H1 (cell line): ENCODE measurements at regions not wholly inside any gene's neighbourhood (a gene's known extent, or its start where the extent isn't known, plus 50 kb on each side); places are given as distances from the start of the nearest gene placed in this dataset.
A peak's percentile ranks its signal among the peaks of the same experiment; 100 is the strongest.

ENCODE experiments used
- CTCF ChIA-PET: fragments of 300-600 bp; sonication (Branson Sonifier 250); formaldehyde crosslinking; loops from one replicate; lab custom pipeline; 2021; ENCODE audit not compliant: partially characterized antibody; lab: Charles Lee
- POLR2A ChIA-PET: fragments of 300-600 bp; sonication (Branson Sonifier 250); formaldehyde crosslinking; loops from one replicate; lab custom pipeline; 2021; ENCODE audit warnings: inconsistent platforms; ENCODE audit not compliant: partially characterized antibody; lab: Charles Lee
- DNase-seq, 2 experiments: peaks; one replicate each; pipeline versions ENCODE4 v3.0.0 to v3.0.0-alpha.2; 2010 to 2022; ENCODE audit warnings: low spot score in 2 of 2, low read depth in 1 of 2, mixed read lengths in 1 of 2
- FAIRE-seq: peaks from 2 replicates; lab custom pipeline; 2011; peaks lifted over from hg19 to GRCh38; lab: Jason Lieb, UNC
- H2AFZ ChIP-seq: 2 replicates; pipeline ENCODE4 v1.8.1; 2012; ENCODE audit warnings: low read length, inconsistent platforms
- H2AK5ac ChIP-seq: 2 replicates; pipeline ENCODE4 v1.6.1; 2013; ENCODE audit warnings: low read depth, low read length
- H2BK120ac ChIP-seq: replicated peaks from 2 replicates; pipeline ENCODE3; 2013; ENCODE audit warnings: low read depth, low read length, inconsistent platforms
- H2BK12ac ChIP-seq: 2 replicates; pipeline ENCODE4 v1.6.1; 2013; ENCODE audit warnings: low read depth, low read length
- H2BK15ac ChIP-seq: 2 replicates; pipeline ENCODE4 v1.6.1; 2013; ENCODE audit warnings: low read length
- H2BK20ac ChIP-seq: 2 replicates; pipeline ENCODE4 v1.6.1; 2013; ENCODE audit warnings: low read length
- H2BK5ac ChIP-seq: 2 replicates; pipeline ENCODE4 v1.6.1; 2013; ENCODE audit warnings: low read depth, low read length
- H3K14ac ChIP-seq: 2 replicates; pipeline ENCODE4 v1.6.1; 2013; ENCODE audit warnings: inconsistent platforms; ENCODE audit not compliant: insufficient read length
- H3K18ac ChIP-seq: 2 replicates; pipeline ENCODE4 v1.6.1; 2013; ENCODE audit warnings: low read length; ENCODE audit errors: extremely low read depth
- H3K23ac ChIP-seq: 2 replicates; pipeline ENCODE4 v1.6.1; 2013; ENCODE audit warnings: inconsistent platforms; ENCODE audit not compliant: insufficient read length
- H3K23me2 ChIP-seq: 2 replicates; pipeline ENCODE4 v1.6.1; 2013; ENCODE audit warnings: low read depth, low read length
- H3K27ac ChIP-seq: 2 replicates; pipeline ENCODE4 v1.6.1; 2011; ENCODE audit warnings: low read depth, low read length, inconsistent platforms
- H3K27me3 ChIP-seq, 4 experiments: replicated peaks in 1 of 4; 1 replicate in 1 of 4; 2 replicates in 3 of 4; pipeline versions ENCODE4 v1.6.1 to v1.8.1; 2011 to 2013; ENCODE audit warnings: low read length in 3 of 4, mild to moderate bottlenecking in 3 of 4, inconsistent platforms in 2 of 4, mixed read lengths in 2 of 4, moderate library complexity in 1 of 4; ENCODE audit not compliant: control insufficient read depth in 3 of 4, insufficient read depth in 3 of 4; ENCODE audit errors: extremely low read depth in 1 of 4
- H3K36me3 ChIP-seq, 4 experiments: 2 replicates each; pipeline versions ENCODE4 v1.6.1 to v1.8.1; 2011 to 2013; ENCODE audit warnings: mild to moderate bottlenecking in 4 of 4, low read length in 3 of 4, moderate library complexity in 2 of 4, control low read depth in 1 of 4, inconsistent platforms in 1 of 4; ENCODE audit not compliant: insufficient read depth in 4 of 4, control insufficient read depth in 2 of 4
- H3K4ac ChIP-seq: replicated peaks from 2 replicates; pipeline ENCODE3; 2013; ENCODE audit warnings: low read length, low read depth, mixed read lengths, inconsistent platforms; ENCODE audit not compliant: insufficient read length
- H3K4me1 ChIP-seq, 4 experiments: replicated peaks in 1 of 4; 1 replicate in 1 of 4; 2 replicates in 3 of 4; pipeline versions ENCODE4 v1.6.1 to v1.8.1; 2011 to 2013; ENCODE audit warnings: low read length in 3 of 4, inconsistent platforms in 2 of 4, mixed read lengths in 1 of 4; ENCODE audit not compliant: insufficient read depth in 4 of 4, control insufficient read depth in 3 of 4
- H3K4me2 ChIP-seq, 2 experiments: 2 replicates each; pipeline versions ENCODE4 v1.6.1 to v1.8.1; 2011 to 2013; ENCODE audit warnings: low read depth in 2 of 2, low read length in 2 of 2, control low read depth in 1 of 2, inconsistent platforms in 1 of 2, mild to moderate bottlenecking in 1 of 2; ENCODE audit not compliant: insufficient read depth in 1 of 2
- H3K4me3 ChIP-seq, 4 experiments: fragments of 200-600, 300-600 bp in 1 of 4; sonication (generic), shearing (Covaris generic), sonication (Bioruptor Twin) in 1 of 4; 2 replicates each; pipeline versions ENCODE4 v1.5.1 to v1.8.1; 2011 to 2016; ENCODE audit warnings: low read length in 4 of 4, low read depth in 3 of 4, control low read depth in 2 of 4, inconsistent platforms in 2 of 4, mild to moderate bottlenecking in 2 of 4, mixed read lengths in 1 of 4, moderate library complexity in 1 of 4; ENCODE audit not compliant: insufficient read depth in 2 of 4; ENCODE audit errors: extremely low read depth in 1 of 4
- H3K56ac ChIP-seq: replicated peaks from 2 replicates; pipeline ENCODE3; 2013; ENCODE audit warnings: low read depth, mild to moderate bottlenecking, mixed read lengths, low read length, inconsistent platforms; ENCODE audit not compliant: insufficient read length
- H3K79me1 ChIP-seq: 2 replicates; pipeline ENCODE4 v1.6.1; 2013; ENCODE audit warnings: low read depth, low read length, control low read depth
- H3K79me2 ChIP-seq, 2 experiments: 2 replicates each; pipeline versions ENCODE4 v1.6.1 to v1.8.1; 2012 to 2013; ENCODE audit warnings: low read length in 2 of 2, mild to moderate bottlenecking in 2 of 2, inconsistent platforms in 1 of 2; ENCODE audit not compliant: insufficient read depth in 2 of 2, control insufficient read depth in 1 of 2
- H3K9ac ChIP-seq, 4 experiments: replicated peaks in 1 of 4; 1 replicate in 1 of 4; 2 replicates in 3 of 4; pipeline versions ENCODE4 v1.6.1 to v1.8.1; 2011 to 2013; ENCODE audit warnings: low read depth in 3 of 4, low read length in 3 of 4, control low read depth in 2 of 4, mild to moderate bottlenecking in 2 of 4, moderate library complexity in 2 of 4, inconsistent platforms in 1 of 4; ENCODE audit errors: extremely low read depth in 1 of 4
- H3K9me3 ChIP-seq, 2 experiments: 2 replicates each; pipeline versions ENCODE4 v1.6.1 to v1.8.1; 2012 to 2013; ENCODE audit warnings: mild to moderate bottlenecking in 2 of 2, moderate library complexity in 2 of 2, control low read depth in 1 of 2, inconsistent platforms in 1 of 2, low read depth in 1 of 2, low read length in 1 of 2, mixed read lengths in 1 of 2; ENCODE audit not compliant: insufficient read depth in 2 of 2
- H4K20me1 ChIP-seq, 2 experiments: replicated peaks in 1 of 2; 2 replicates each; pipeline versions ENCODE3 to v1.8.1; 2011 to 2013; ENCODE audit warnings: inconsistent platforms in 2 of 2, low read length in 2 of 2, mild to moderate bottlenecking in 1 of 2; ENCODE audit not compliant: insufficient read depth in 2 of 2, control insufficient read depth in 1 of 2
- H4K5ac ChIP-seq: 2 replicates; pipeline ENCODE4 v1.6.1; 2013; ENCODE audit warnings: low read length, low read depth, mixed read lengths, inconsistent platforms; ENCODE audit not compliant: insufficient read length
- H4K8ac ChIP-seq: 2 replicates; pipeline ENCODE4 v1.8.0; 2013; ENCODE audit warnings: mild to moderate bottlenecking, moderate library complexity, low read length, inconsistent platforms; ENCODE audit not compliant: insufficient read depth; ENCODE audit errors: extremely low read depth
- H4K91ac ChIP-seq: replicated peaks from 2 replicates; pipeline ENCODE3; 2013; ENCODE audit warnings: low read length, mixed read lengths, inconsistent platforms; ENCODE audit not compliant: insufficient read length
- CTCF ChIP-seq, 3 experiments: IDR thresholded peaks; 1 replicate in 2 of 3; 2 replicates in 1 of 3; pipeline versions ENCODE4 v1.5.1 to v1.6.1; 2011; ENCODE audit warnings: low read length in 3 of 3, mild to moderate bottlenecking in 3 of 3, inconsistent platforms in 2 of 3, low read depth in 1 of 3, moderate library complexity in 1 of 3; ENCODE audit not compliant: insufficient read depth in 1 of 3; ENCODE audit errors: control extremely low read depth in 1 of 3
- GABPA ChIP-seq: IDR thresholded peaks from 2 replicates; pipeline ENCODE4 v1.6.1; 2011; ENCODE audit warnings: mild to moderate bottlenecking, low read length, moderate library complexity, borderline replicate concordance; ENCODE audit not compliant: insufficient read depth
- KDM5A ChIP-seq: fragments of 200-600 bp; IDR thresholded peaks from 2 replicates; pipeline ENCODE4 v1.7.1; 2012; ENCODE audit warnings: mild to moderate bottlenecking, low read length, inconsistent platforms, mixed read lengths
- RAD21 ChIP-seq, 2 experiments: IDR thresholded peaks in 1 of 2; conservative IDR thresholded peaks in 1 of 2; 2 replicates each; pipeline ENCODE4 v1.6.1; 2011; ENCODE audit warnings: low read depth in 2 of 2, low read length in 2 of 2, improper control_type of control experiment in 1 of 2, inconsistent platforms in 1 of 2, mild to moderate bottlenecking in 1 of 2, moderate library complexity in 1 of 2
- SP2 ChIP-seq: IDR thresholded peaks from 2 replicates; pipeline ENCODE4 v1.6.1; 2012; ENCODE audit warnings: mild to moderate bottlenecking, low read length, inconsistent platforms
- SRF ChIP-seq: IDR thresholded peaks from 2 replicates; pipeline ENCODE4 v1.6.1; 2011; ENCODE audit warnings: mild to moderate bottlenecking, low read depth, low read length, moderate library complexity
- TBP ChIP-seq: IDR thresholded peaks from 2 replicates; pipeline ENCODE4 v1.6.1; 2011; ENCODE audit warnings: low read depth, low read length, improper control_type of control experiment
- TCF12 ChIP-seq: IDR thresholded peaks from 2 replicates; pipeline ENCODE4 v1.6.1; 2011; ENCODE audit warnings: low read depth, mild to moderate bottlenecking, low read length
- ZNF274 ChIP-seq: IDR thresholded peaks from 2 replicates; pipeline ENCODE4 v1.7.0; 2012; ENCODE audit warnings: low read length, borderline replicate concordance; ENCODE audit errors: extremely low read depth
- WGBS, 2 experiments: shearing (Covaris generic) in 1 of 2; methylation state at CpG; one replicate each; pipeline versions ENCODE4 v1.1.6 to v1.1.7; 2013 to 2015; ENCODE audit warnings: low lambda C conversion rate in 2 of 2, mixed read lengths in 2 of 2, inconsistent platforms in 1 of 2, low coverage in 1 of 2, missing lambda C conversion rate in 1 of 2; ENCODE audit not compliant: insufficient replicate concordance in 2 of 2, insufficient coverage in 1 of 2, insufficient read length in 1 of 2; ENCODE audit errors: extremely low coverage in 1 of 2, missing lambda C conversion rate in 1 of 2; 5-methylcytosine and 5-hydroxymethylcytosine counted together

- POLR2A ChIA-PET, result interaction anchor here (0.8 to 0.9 kb wide), 2 partner anchors 155 to 240 kb away, joined by 3 to 4 read pairs; no protein-coding TSS in a partner anchor
- Histone ChIP-seq H2BK12ac (0 out of 2 replicates have a peak overlapping the region, but pooled peaks have one; percentile 44), H2AK5ac (no peak overlapping the region), H3K79me1 (no peaks in the 10 kb centered on the region), H3K23ac (no peak overlapping the region), H3K4me1 (no peaks in the 10 kb centered on the region), H3K4me3 (no peak overlapping the region), H2BK20ac (no peak overlapping the region), H3K9ac (no peak overlapping the region), H3K4ac (no peak overlapping the region), H3K36me3 (no peaks in the 10 kb centered on the region), H3K9me3 (no peaks in the 10 kb centered on the region), H2BK15ac (no peak overlapping the region), H3K27me3 (peaks cover 0 to 3% (median 0%) of the 10 kb centered on the region in 4 experiments; a peak in 3 of 7 replicates), H3K18ac (no peak overlapping the region), H3K23me2 (no peaks in the 10 kb centered on the region), H4K20me1 (no peaks in the 10 kb centered on the region), H4K91ac (no peak overlapping the region), H2AFZ (no peak overlapping the region; the same call in 1 of the 2 replicates), H3K4me2 (no peak overlapping the region), H3K79me2 (no peaks in the 10 kb centered on the region), H4K8ac (no peak overlapping the region), H3K27ac (no peak overlapping the region), H4K5ac (no peak overlapping the region), H3K14ac (no peak overlapping the region), H2BK120ac (no peak overlapping the region), H2BK5ac (no peak overlapping the region), H3K56ac (no peak overlapping the region)
- WGBS, 2 experiments, result 84% methylated on average over 7 of the region's 7 CpGs; no CpG with 5 or more reads in 1 of the 2 experiments
- TF ChIP-seq TCF12, result no peak
- no peak for TF ChIP-seq GABPA
- TF ChIP-seq ZNF274, result no peak
- no peak for TF ChIP-seq TBP
- TF ChIP-seq RAD21 (IDR thresholded peaks at IDR 0.05 in 1 of 2, conservative IDR thresholded peaks at IDR 0.05 in 1 of 2; ENCODE audit: low read depth in 2 of 2, low read length in 2 of 2), result peak; percentile 85
- no peak for TF ChIP-seq KDM5A
- TF ChIP-seq SP2, result no peak
- TF ChIP-seq CTCF (IDR thresholded peaks at IDR 0.05; ENCODE audit: control extremely low read depth in 1 of 3, insufficient read depth in 1 of 3, low read depth in 1 of 3, low read length in 3 of 3), result peak; percentile 59 to 75 (median 61)
- TF ChIP-seq SRF, result no peak
- CTCF ChIA-PET, result interaction anchor here (0.6 to 2.9 kb wide), 37 partner anchors 8 to 481 kb away, joined by 3 to 13 read pairs (median 4); no protein-coding TSS in a partner anchor
- FAIRE-seq, result peak; percentile 84
- DNase-seq, result no peak
Measured at GRCh38 chr14:57051633-57052032, 217.1 kb downstream of the EXOC5 start.
